ENCODE measurements at regions not wholly inside any gene's neighbourhood (a gene's known extent, or its start where the extent isn't known, plus 50 kb on each side); places are given as distances from the start of the nearest gene placed in this dataset.

DNA sequence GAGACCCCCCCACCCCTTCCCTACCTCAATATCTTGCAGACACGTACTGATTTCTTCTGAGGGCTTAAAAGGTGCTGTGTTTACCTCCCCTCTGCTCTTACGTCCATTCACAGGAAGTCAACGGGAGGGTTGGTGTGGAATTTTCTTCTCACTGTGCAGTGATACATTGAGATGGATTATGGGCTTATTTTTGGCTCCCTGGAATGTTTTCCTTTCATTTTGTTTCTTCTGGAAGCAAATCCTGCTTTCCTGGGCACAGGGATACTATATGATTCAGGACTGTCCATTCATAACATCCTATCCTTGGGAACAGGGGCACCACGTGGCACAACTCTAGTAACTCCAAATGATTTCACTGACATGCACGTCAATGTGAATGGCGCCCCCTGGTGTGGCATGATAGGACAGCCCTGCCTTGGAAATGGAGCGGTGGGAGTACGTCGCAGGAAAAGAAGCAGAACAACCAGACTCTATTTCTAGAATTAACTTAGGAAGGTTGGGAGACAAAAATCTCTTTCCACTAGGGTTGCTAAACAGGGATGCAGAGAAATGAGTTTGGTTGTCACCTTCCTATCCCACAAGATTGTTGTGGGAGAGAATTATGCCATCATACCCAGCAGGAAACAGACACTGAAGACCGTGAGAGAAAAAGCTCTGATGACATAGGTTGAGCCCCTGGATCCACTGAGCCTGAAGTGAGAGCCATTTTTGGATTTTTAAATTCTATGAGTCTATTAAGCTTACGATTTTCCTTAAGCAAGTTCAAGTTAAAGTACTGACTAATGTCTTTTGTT lies 146.5 kb upstream of the RAG2 start:
- no peaks in the 10 kb centered on the region for H4K20me1 ChIP-seq (ENCODE audit: insufficient read depth, low read length)
- H2AFZ ChIP-seq (ENCODE audit: low read length) = no peak overlapping the region
- peak; percentile 47 for DNase-seq (ENCODE audit: low spot score)
- H3K27ac ChIP-seq (ENCODE audit: low read depth, low read length, poor library complexity, severe bottlenecking) = no peak overlapping the region
- no peaks in the 10 kb centered on the region for H3K4me1 ChIP-seq (ENCODE audit: insufficient read depth, low read length, poor library complexity, severe bottlenecking)
- no peaks in the 10 kb centered on the region for H3K79me2 ChIP-seq (ENCODE audit: insufficient read depth, low read depth, low read length)
- TF ChIP-seq, protein P1, sequence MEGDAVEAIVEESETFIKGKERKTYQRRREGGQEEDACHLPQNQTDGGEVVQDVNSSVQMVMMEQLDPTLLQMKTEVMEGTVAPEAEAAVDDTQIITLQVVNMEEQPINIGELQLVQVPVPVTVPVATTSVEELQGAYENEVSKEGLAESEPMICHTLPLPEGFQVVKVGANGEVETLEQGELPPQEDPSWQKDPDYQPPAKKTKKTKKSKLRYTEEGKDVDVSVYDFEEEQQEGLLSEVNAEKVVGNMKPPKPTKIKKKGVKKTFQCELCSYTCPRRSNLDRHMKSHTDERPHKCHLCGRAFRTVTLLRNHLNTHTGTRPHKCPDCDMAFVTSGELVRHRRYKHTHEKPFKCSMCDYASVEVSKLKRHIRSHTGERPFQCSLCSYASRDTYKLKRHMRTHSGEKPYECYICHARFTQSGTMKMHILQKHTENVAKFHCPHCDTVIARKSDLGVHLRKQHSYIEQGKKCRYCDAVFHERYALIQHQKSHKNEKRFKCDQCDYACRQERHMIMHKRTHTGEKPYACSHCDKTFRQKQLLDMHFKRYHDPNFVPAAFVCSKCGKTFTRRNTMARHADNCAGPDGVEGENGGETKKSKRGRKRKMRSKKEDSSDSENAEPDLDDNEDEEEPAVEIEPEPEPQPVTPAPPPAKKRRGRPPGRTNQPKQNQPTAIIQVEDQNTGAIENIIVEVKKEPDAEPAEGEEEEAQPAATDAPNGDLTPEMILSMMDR (conservative IDR thresholded peaks at IDR 0.05; ENCODE audit: low read length) = peak; percentile 86
- no peak for TF ChIP-seq EZH2phosphoT487 (IDR thresholded peaks at IDR 0.05; ENCODE audit: borderline replicate concordance, low read depth, low read length)
- H3K9me2 ChIP-seq (ENCODE audit: insufficient read depth, low read length) = no peaks in the 10 kb centered on the region
- POLR2A ChIA-PET = no interaction called here
- H3K4me3 ChIP-seq (ENCODE audit: low read depth, low read length, poor library complexity, severe bottlenecking) = no peak overlapping the region
- BruUV-seq (replicated peaks) = no TSS peak
- CTCF ChIA-PET (ENCODE audit: unreplicated experiment) = no interaction called here
- no peaks in the 10 kb centered on the region for H3K9me3 ChIP-seq (ENCODE audit: low read length)
- H3K4me2 ChIP-seq (ENCODE audit: low read length) = no peak overlapping the region
- H3K36me3 ChIP-seq (ENCODE audit: insufficient read depth, low read length) = no peaks in the 10 kb centered on the region
- intact Hi-C loops (cut with micrococcal nuclease; ENCODE audit: unreplicated experiment) = loop anchor here (5.0 kb wide), 1 partner anchor 452 kb away; no protein-coding TSS in a partner anchor

DNA sequence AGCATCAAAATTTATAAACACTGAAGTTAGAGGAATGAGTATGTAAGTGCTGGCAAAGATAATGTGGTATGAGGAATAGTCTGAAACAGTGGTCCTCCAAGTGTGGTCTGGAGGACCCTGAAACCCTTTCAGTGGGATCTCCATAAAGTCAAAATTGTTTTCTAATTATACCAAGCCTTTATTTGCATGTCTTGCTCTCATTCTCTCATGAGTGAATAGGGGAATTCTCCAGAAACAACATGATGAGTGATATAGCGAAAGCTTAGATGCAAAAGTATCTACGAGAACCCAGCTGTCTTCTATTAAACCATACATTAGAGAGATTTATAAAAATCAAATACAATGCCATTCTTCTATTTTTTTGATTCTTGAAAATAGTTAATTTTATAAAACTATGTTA lies 145.0 kb upstream of the RAG2 start:
- no peak for DNase-seq (ENCODE audit: low spot score)
- intact Hi-C loops (cut with micrococcal nuclease; ENCODE audit: unreplicated experiment) = no loop called here
- Histone ChIP-seq H3K36me3 (ENCODE audit: insufficient read depth, low read length) (no peaks in the 10 kb centered on the region), H3K27ac (ENCODE audit: low read depth, low read length, poor library complexity, severe bottlenecking) (no peak overlapping the region), H3K4me3 (ENCODE audit: low read depth, low read length, poor library complexity, severe bottlenecking) (no peak overlapping the region), H2AFZ (ENCODE audit: low read length) (no peak overlapping the region), H3K9me3 (ENCODE audit: low read length) (no peaks in the 10 kb centered on the region), H3K4me1 (ENCODE audit: insufficient read depth, low read length, poor library complexity, severe bottlenecking) (no peaks in the 10 kb centered on the region), H3K4me2 (ENCODE audit: low read length) (no peak overlapping the region), H3K79me2 (ENCODE audit: insufficient read depth, low read depth, low read length) (no peaks in the 10 kb centered on the region), H3K9me2 (ENCODE audit: insufficient read depth, low read length) (no peaks in the 10 kb centered on the region), H4K20me1 (ENCODE audit: insufficient read depth, low read length) (no peaks in the 10 kb centered on the region)
- TF ChIP-seq, protein P1 (conservative IDR thresholded peaks at IDR 0.05; ENCODE audit: low read length) = no peak
- no peak for TF ChIP-seq EZH2phosphoT487 (IDR thresholded peaks at IDR 0.05; ENCODE audit: borderline replicate concordance, low read depth, low read length)
- BruUV-seq (replicated peaks) = no TSS peak
- CTCF ChIA-PET (ENCODE audit: unreplicated experiment) = no interaction called here
- POLR2A ChIA-PET = interaction anchor here (0.6 kb wide), 1 partner anchor 13 kb away, joined by 3 read pairs; no protein-coding TSS in a partner anchor

- no peaks in the 10 kb centered on the region for H3K79me2 ChIP-seq (ENCODE audit: insufficient read depth, low read depth, low read length)
- no peak overlapping the region for H3K4me3 ChIP-seq (ENCODE audit: low read depth, low read length, poor library complexity, severe bottlenecking)
- BruUV-seq (replicated peaks) = no TSS peak
- H3K4me2 ChIP-seq (ENCODE audit: low read length) = no peak overlapping the region
- no peaks in the 10 kb centered on the region for H3K9me2 ChIP-seq (ENCODE audit: insufficient read depth, low read length)
- no peaks in the 10 kb centered on the region for H3K9me3 ChIP-seq (ENCODE audit: low read length)
- intact Hi-C loops (cut with micrococcal nuclease; ENCODE audit: unreplicated experiment) = no loop called here
- TF ChIP-seq EZH2phosphoT487 (IDR thresholded peaks at IDR 0.05; ENCODE audit: borderline replicate concordance, low read depth, low read length) = no peak
- TF ChIP-seq, protein P1 (conservative IDR thresholded peaks at IDR 0.05; ENCODE audit: low read length) = no peak
- H2AFZ ChIP-seq (ENCODE audit: low read length) = no peak overlapping the region
- POLR2A ChIA-PET = no interaction called here
- no peaks in the 10 kb centered on the region for H3K4me1 ChIP-seq (ENCODE audit: insufficient read depth, low read length, poor library complexity, severe bottlenecking)
- CTCF ChIA-PET (ENCODE audit: unreplicated experiment) = no interaction called here
- H3K27ac ChIP-seq (ENCODE audit: low read depth, low read length, poor library complexity, severe bottlenecking) = no peak overlapping the region
- no peaks in the 10 kb centered on the region for H4K20me1 ChIP-seq (ENCODE audit: insufficient read depth, low read length)
- H3K36me3 ChIP-seq (ENCODE audit: insufficient read depth, low read length) = no peaks in the 10 kb centered on the region
- no peak for DNase-seq (ENCODE audit: low spot score)
Measured at GRCh38 chr11:36741515-36741914, 143.5 kb upstream of the RAG2 start.

All from OCI-LY7 (cell line).